Upper lobe of left lung (tissue), 4 donors: ENCODE measurements at regions not wholly inside any gene's neighbourhood (a gene's known extent, or its start where the extent isn't known, plus 50 kb on each side); places are given as distances from the start of the nearest gene placed in this dataset.

Experiments used
- CTCF ChIP-seq, 6 experiments: fragments of 450-650 bp in 4 of 6; fragments of 200-600 bp in 2 of 6; sonication (generic) in 2 of 6; IDR thresholded peaks; one replicate each; pipeline ENCODE4 v1.5.1; 2016 to 2019; ENCODE audit warnings: antibody characterized with exemption in 6 of 6
- POLR2A ChIP-seq, 4 donors: fragments of 450-650 bp; IDR thresholded peaks; one replicate each; pipeline ENCODE4 v1.5.1; 2016 to 2017; ENCODE audit warnings: antibody characterized with exemption in 4 of 4, mild to moderate bottlenecking in 2 of 4
- POLR2AphosphoS5 ChIP-seq, 2 donors: sonication (generic); formaldehyde crosslinking; IDR thresholded peaks; one replicate each; pipeline ENCODE4 v1.5.1; 2017; ENCODE audit warnings: antibody characterized with exemption in 2 of 2

DNA sequence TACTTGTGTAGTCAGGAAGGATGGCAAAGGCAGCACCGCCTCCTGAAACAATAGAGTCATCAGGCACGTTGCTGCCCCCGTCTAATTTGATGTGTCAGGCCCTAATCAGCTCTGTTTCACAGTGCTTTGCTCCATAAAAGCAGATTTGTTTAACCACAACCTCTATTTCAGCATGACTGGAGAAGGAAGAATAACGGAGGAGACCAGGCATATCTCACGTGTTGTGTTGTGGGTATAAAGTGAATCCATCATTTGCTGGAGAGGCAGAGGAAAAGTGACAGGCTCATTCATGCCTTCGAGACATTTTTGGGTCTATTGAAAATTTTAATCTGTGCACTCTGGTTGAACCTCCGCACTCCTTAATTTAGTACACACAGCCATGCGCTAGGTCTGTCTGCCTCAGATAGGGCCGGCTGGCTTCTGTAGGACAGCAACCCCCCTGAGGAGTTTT, 940.4 kb upstream of the SLC10A2 start:
- no peak for TF ChIP-seq CTCF (IDR thresholded peaks at IDR 0.05)
- no peak for TF ChIP-seq POLR2AphosphoS5 (IDR thresholded peaks at IDR 0.05)
- TF ChIP-seq POLR2A (IDR thresholded peaks at IDR 0.05) = no peak
